GM23338 (cell line): ENCODE measurements at regions not wholly inside any gene's neighbourhood (a gene's known extent, or its start where the extent isn't known, plus 50 kb on each side); places are given as distances from the start of the nearest gene placed in this dataset.

Source experiments
- ATAC-seq: fragments of 200-7000 bp; cut with Tn5 transposase; 3 replicates; pipeline ENCODE4 v1.9.1; 2020
- DNase-seq: peaks from one replicate; pipeline ENCODE4 v3.0.0-alpha.2; 2015; ENCODE audit warnings: low spot score
- H2AFZ ChIP-seq: fragments of 200-600 bp; sonication (generic); 2 replicates; pipeline ENCODE4 v1.8.0; 2016; ENCODE audit warnings: antibody characterized with exemption, mild to moderate bottlenecking, moderate library complexity
- H3F3A ChIP-seq: fragments of 200-600 bp; sonication (generic); replicated peaks from 2 replicates; pipeline ENCODE4 v1.8.0; 2017; ENCODE audit warnings: antibody characterized with exemption, mixed run types, low read depth
- H3K27ac ChIP-seq: fragments of 200-600 bp; sonication (generic); 2 replicates; pipeline ENCODE4 v1.6.1; 2016; ENCODE audit warnings: low read depth
- H3K27me3 ChIP-seq: fragments of 200-600 bp; sonication (generic); 2 replicates; pipeline ENCODE4 v1.8.0; 2016; ENCODE audit warnings: mild to moderate bottlenecking, mixed run types, moderate library complexity; ENCODE audit not compliant: insufficient read depth
- H3K36me3 ChIP-seq: fragments of 200-600 bp; sonication (generic); 2 replicates; pipeline ENCODE4 v1.8.0; 2016; ENCODE audit warnings: mild to moderate bottlenecking; ENCODE audit not compliant: insufficient read depth
- H3K4me1 ChIP-seq: fragments of 200-600 bp; sonication (generic); 2 replicates; pipeline ENCODE4 v1.8.0; 2016; ENCODE audit warnings: mild to moderate bottlenecking, moderate library complexity; ENCODE audit not compliant: insufficient read depth
- H3K4me2 ChIP-seq: fragments of 200-600 bp; sonication (generic); 2 replicates; pipeline ENCODE4 v1.7.1; 2017; ENCODE audit warnings: mixed run types
- H3K4me3 ChIP-seq: fragments of 200-600 bp; sonication (generic); 2 replicates; pipeline ENCODE4 v1.6.1; 2016; ENCODE audit warnings: mixed run types
- H3K79me2 ChIP-seq: fragments of 200-600 bp; sonication (generic); replicated peaks from 2 replicates; pipeline ENCODE4 v1.8.0; 2017; ENCODE audit warnings: mild to moderate bottlenecking; ENCODE audit not compliant: insufficient read depth
- H3K9me2 ChIP-seq: fragments of 200-600 bp; sonication (generic); 2 replicates; pipeline ENCODE4 v1.8.0; 2017; ENCODE audit not compliant: insufficient read depth
- H4K20me1 ChIP-seq: fragments of 200-600 bp; sonication (generic); replicated peaks from 2 replicates; pipeline ENCODE4 v1.8.0; 2017; ENCODE audit warnings: mild to moderate bottlenecking; ENCODE audit not compliant: insufficient read depth
- H3K27ac Mint-ChIP-seq: 2 replicates; pipeline ENCODE4 v1.8.0; 2020; ENCODE audit warnings: inconsistent platforms, mild to moderate bottlenecking, moderate library complexity, mixed read lengths
- H3K27me3 Mint-ChIP-seq: 3 replicates; pipeline ENCODE4 v1.8.0; 2022; ENCODE audit warnings: low read depth, mild to moderate bottlenecking, moderate library complexity, mixed read lengths, inconsistent platforms; ENCODE audit not compliant: insufficient read depth, poor library complexity
- H3K36me3 Mint-ChIP-seq: 3 replicates; pipeline ENCODE4 v1.8.0; 2021; ENCODE audit warnings: low read depth, mild to moderate bottlenecking, inconsistent platforms, moderate library complexity, mixed read lengths
- H3K4me1 Mint-ChIP-seq: 3 replicates; pipeline ENCODE4 v1.8.0; 2020; ENCODE audit warnings: mild to moderate bottlenecking, inconsistent platforms, mixed read lengths
- H3K4me3 Mint-ChIP-seq: 3 replicates; pipeline ENCODE4 v1.8.0; 2021; ENCODE audit warnings: moderate library complexity, mild to moderate bottlenecking, inconsistent platforms, mixed read lengths
- H3K9me3 Mint-ChIP-seq: 3 replicates; pipeline ENCODE4 v1.8.0; 2020; ENCODE audit warnings: moderate library complexity, mild to moderate bottlenecking, inconsistent platforms, mixed read lengths
- EZH2 ChIP-seq: fragments of 200-600 bp; sonication (generic); IDR thresholded peaks from one replicate; pipeline ENCODE4 v1.8.0; 2017; ENCODE audit warnings: antibody characterized with exemption, mild to moderate bottlenecking, low read depth; ENCODE audit not compliant: unreplicated experiment
- EZH2phosphoT487 ChIP-seq: fragments of 200-600 bp; sonication (generic); IDR thresholded peaks from one replicate; pipeline ENCODE4 v1.8.1; 2018; ENCODE audit warnings: antibody characterized with exemption; ENCODE audit not compliant: unreplicated experiment
- JUNB ChIP-seq: IDR thresholded peaks from one replicate; pipeline ENCODE4 v1.6.1; 2016; ENCODE audit warnings: antibody characterized with exemption; ENCODE audit not compliant: unreplicated experiment
- NANOG ChIP-seq: IDR thresholded peaks from 2 replicates; pipeline ENCODE4 v1.6.1; 2016; ENCODE audit warnings: antibody characterized with exemption, borderline replicate concordance
- POLR2AphosphoS5 ChIP-seq: IDR thresholded peaks from 2 replicates; pipeline ENCODE4 v1.6.1; 2016; ENCODE audit warnings: antibody characterized with exemption, low read depth
- STAT1 ChIP-seq: IDR thresholded peaks from one replicate; pipeline ENCODE4 v1.6.1; 2016; ENCODE audit warnings: antibody characterized with exemption; ENCODE audit not compliant: unreplicated experiment
- ZNF331 ChIP-seq: fragments of 250-450 bp; sonication (Bioruptor Pico); IDR thresholded peaks from 2 replicates; pipeline ENCODE4 v1.5.0; 2020; ENCODE audit warnings: low read depth, mild to moderate bottlenecking, moderate library complexity
- TF ChIP-seq, protein P1 (sequence below): IDR thresholded peaks from one replicate; pipeline ENCODE4 v1.6.1; 2018; ENCODE audit warnings: antibody characterized with exemption; ENCODE audit not compliant: unreplicated experiment
- TF ChIP-seq, protein P2 (sequence below): fragments of 250-450 bp; sonication (Bioruptor Pico); IDR thresholded peaks from 2 replicates; pipeline ENCODE4 v1.5.0; 2020; ENCODE audit warnings: mild to moderate bottlenecking, moderate library complexity
- TF ChIP-seq, protein P3 (sequence below), 2 experiments: fragments of 200-600 bp in 1 of 2; sonication (generic) in 1 of 2; conservative IDR thresholded peaks; 2 replicates each; pipeline versions ENCODE4 v1.5.1 to v1.6.1; 2016 to 2017; ENCODE audit warnings: antibody characterized with exemption in 2 of 2, low read depth in 2 of 2, mild to moderate bottlenecking in 2 of 2, moderate library complexity in 1 of 2
- TF ChIP-seq, protein P4 (sequence below): IDR thresholded peaks from 2 replicates; pipeline ENCODE4 v1.6.1; 2016; ENCODE audit warnings: antibody characterized with exemption

DNA sequence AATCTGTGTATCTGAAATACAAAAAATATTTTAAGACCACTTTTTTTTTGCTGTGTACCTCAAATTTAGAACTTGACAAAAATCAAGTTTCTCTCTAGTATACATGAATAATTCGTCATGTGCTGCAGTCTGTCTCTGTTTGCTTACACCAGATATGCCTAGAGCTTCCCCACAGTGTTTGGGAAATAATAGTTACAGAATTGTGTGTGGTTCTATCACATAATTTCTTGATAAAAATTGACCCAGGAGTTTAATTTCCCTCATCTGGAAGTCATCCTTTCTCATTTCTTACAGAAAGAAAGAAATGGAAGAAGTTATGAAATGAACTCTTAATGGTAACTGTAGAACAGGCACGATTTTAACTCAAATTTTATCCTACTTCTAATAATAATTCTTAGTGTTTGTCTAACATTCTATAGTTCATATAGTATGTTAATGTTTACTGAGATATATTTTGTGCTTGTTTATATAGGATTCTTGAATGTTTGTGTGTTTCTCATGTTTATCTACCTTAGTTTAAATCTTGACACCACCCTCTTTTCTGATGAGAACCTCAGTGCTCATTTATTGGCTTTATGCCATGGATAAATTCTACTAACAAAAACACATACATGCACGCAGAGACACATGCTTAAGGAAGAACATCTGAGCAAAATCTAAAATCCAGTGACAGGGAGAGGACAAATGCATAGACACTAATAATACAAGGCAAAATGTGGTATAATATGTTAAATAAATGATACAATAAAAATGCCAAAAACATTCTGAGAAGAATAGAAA lies 61.4 kb upstream of the CTSC start:
- ATAC-seq, result no peak
- Histone ChIP-seq H3K27me3 (no peaks in the 10 kb centered on the region), H3K9me2 (no peaks in the 10 kb centered on the region), H4K20me1 (no peaks in the 10 kb centered on the region), H3F3A (no peaks in the 10 kb centered on the region), H3K4me3 (no peak overlapping the region), H2AFZ (no peak overlapping the region), H3K36me3 (no peaks in the 10 kb centered on the region), H3K27ac (no peak overlapping the region), H3K4me1 (no peaks in the 10 kb centered on the region), H3K79me2 (no peaks in the 10 kb centered on the region), H3K4me2 (no peak overlapping the region)
- no peak overlapping the region for H3K27ac Mint-ChIP-seq
- H3K4me1 Mint-ChIP-seq, result peaks cover 7% of the 10 kb centered on the region; the same call in 2 of the 3 replicates
- no peaks in the 10 kb centered on the region for H3K27me3 Mint-ChIP-seq
- no peaks in the 10 kb centered on the region for H3K9me3 Mint-ChIP-seq
- H3K36me3 Mint-ChIP-seq, result no peaks in the 10 kb centered on the region
- TF ChIP-seq EZH2, result no peak
- TF ChIP-seq EZH2phosphoT487, result no peak
- TF ChIP-seq, protein P1, sequence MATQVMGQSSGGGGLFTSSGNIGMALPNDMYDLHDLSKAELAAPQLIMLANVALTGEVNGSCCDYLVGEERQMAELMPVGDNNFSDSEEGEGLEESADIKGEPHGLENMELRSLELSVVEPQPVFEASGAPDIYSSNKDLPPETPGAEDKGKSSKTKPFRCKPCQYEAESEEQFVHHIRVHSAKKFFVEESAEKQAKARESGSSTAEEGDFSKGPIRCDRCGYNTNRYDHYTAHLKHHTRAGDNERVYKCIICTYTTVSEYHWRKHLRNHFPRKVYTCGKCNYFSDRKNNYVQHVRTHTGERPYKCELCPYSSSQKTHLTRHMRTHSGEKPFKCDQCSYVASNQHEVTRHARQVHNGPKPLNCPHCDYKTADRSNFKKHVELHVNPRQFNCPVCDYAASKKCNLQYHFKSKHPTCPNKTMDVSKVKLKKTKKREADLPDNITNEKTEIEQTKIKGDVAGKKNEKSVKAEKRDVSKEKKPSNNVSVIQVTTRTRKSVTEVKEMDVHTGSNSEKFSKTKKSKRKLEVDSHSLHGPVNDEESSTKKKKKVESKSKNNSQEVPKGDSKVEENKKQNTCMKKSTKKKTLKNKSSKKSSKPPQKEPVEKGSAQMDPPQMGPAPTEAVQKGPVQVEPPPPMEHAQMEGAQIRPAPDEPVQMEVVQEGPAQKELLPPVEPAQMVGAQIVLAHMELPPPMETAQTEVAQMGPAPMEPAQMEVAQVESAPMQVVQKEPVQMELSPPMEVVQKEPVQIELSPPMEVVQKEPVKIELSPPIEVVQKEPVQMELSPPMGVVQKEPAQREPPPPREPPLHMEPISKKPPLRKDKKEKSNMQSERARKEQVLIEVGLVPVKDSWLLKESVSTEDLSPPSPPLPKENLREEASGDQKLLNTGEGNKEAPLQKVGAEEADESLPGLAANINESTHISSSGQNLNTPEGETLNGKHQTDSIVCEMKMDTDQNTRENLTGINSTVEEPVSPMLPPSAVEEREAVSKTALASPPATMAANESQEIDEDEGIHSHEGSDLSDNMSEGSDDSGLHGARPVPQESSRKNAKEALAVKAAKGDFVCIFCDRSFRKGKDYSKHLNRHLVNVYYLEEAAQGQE, result no peak
- no peak for TF ChIP-seq ZNF331
- TF ChIP-seq STAT1, result no peak
- no peak for TF ChIP-seq NANOG
- TF ChIP-seq POLR2AphosphoS5, result no peak
- TF ChIP-seq, protein P2, sequence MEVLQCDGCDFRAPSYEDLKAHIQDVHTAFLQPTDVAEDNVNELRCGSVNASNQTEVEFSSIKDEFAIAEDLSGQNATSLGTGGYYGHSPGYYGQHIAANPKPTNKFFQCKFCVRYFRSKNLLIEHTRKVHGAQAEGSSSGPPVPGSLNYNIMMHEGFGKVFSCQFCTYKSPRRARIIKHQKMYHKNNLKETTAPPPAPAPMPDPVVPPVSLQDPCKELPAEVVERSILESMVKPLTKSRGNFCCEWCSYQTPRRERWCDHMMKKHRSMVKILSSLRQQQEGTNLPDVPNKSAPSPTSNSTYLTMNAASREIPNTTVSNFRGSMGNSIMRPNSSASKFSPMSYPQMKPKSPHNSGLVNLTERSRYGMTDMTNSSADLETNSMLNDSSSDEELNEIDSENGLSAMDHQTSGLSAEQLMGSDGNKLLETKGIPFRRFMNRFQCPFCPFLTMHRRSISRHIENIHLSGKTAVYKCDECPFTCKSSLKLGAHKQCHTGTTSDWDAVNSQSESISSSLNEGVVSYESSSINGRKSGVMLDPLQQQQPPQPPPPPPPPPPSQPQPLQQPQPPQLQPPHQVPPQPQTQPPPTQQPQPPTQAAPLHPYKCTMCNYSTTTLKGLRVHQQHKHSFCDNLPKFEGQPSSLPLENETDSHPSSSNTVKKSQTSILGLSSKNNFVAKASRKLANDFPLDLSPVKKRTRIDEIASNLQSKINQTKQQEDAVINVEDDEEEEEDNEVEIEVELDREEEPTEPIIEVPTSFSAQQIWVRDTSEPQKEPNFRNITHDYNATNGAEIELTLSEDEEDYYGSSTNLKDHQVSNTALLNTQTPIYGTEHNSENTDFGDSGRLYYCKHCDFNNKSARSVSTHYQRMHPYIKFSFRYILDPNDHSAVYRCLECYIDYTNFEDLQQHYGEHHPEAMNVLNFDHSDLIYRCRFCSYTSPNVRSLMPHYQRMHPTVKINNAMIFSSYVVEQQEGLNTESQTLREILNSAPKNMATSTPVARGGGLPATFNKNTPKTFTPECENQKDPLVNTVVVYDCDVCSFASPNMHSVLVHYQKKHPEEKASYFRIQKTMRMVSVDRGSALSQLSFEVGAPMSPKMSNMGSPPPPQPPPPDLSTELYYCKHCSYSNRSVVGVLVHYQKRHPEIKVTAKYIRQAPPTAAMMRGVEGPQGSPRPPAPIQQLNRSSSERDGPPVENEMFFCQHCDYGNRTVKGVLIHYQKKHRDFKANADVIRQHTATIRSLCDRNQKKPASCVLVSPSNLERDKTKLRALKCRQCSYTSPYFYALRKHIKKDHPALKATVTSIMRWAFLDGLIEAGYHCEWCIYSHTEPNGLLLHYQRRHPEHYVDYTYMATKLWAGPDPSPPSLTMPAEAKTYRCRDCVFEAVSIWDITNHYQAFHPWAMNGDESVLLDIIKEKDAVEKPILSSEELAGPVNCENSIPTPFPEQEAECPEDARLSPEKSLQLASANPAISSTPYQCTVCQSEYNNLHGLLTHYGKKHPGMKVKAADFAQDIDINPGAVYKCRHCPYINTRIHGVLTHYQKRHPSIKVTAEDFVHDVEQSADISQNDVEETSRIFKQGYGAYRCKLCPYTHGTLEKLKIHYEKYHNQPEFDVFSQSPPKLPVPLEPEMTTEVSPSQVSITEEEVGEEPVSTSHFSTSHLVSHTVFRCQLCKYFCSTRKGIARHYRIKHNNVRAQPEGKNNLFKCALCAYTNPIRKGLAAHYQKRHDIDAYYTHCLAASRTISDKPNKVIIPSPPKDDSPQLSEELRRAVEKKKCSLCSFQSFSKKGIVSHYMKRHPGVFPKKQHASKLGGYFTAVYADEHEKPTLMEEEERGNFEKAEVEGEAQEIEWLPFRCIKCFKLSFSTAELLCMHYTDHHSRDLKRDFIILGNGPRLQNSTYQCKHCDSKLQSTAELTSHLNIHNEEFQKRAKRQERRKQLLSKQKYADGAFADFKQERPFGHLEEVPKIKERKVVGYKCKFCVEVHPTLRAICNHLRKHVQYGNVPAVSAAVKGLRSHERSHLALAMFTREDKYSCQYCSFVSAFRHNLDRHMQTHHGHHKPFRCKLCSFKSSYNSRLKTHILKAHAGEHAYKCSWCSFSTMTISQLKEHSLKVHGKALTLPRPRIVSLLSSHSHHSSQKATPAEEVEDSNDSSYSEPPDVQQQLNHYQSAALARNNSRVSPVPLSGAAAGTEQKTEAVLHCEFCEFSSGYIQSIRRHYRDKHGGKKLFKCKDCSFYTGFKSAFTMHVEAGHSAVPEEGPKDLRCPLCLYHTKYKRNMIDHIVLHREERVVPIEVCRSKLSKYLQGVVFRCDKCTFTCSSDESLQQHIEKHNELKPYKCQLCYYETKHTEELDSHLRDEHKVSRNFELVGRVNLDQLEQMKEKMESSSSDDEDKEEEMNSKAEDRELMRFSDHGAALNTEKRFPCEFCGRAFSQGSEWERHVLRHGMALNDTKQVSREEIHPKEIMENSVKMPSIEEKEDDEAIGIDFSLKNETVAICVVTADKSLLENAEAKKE (CRISPR knock-in tag), result no peak
- TF ChIP-seq, protein P3, sequence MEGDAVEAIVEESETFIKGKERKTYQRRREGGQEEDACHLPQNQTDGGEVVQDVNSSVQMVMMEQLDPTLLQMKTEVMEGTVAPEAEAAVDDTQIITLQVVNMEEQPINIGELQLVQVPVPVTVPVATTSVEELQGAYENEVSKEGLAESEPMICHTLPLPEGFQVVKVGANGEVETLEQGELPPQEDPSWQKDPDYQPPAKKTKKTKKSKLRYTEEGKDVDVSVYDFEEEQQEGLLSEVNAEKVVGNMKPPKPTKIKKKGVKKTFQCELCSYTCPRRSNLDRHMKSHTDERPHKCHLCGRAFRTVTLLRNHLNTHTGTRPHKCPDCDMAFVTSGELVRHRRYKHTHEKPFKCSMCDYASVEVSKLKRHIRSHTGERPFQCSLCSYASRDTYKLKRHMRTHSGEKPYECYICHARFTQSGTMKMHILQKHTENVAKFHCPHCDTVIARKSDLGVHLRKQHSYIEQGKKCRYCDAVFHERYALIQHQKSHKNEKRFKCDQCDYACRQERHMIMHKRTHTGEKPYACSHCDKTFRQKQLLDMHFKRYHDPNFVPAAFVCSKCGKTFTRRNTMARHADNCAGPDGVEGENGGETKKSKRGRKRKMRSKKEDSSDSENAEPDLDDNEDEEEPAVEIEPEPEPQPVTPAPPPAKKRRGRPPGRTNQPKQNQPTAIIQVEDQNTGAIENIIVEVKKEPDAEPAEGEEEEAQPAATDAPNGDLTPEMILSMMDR (conservative IDR thresholded peaks at IDR 0.05; ENCODE audit: low read depth in 2 of 2), result no peak
- TF ChIP-seq, protein P4, sequence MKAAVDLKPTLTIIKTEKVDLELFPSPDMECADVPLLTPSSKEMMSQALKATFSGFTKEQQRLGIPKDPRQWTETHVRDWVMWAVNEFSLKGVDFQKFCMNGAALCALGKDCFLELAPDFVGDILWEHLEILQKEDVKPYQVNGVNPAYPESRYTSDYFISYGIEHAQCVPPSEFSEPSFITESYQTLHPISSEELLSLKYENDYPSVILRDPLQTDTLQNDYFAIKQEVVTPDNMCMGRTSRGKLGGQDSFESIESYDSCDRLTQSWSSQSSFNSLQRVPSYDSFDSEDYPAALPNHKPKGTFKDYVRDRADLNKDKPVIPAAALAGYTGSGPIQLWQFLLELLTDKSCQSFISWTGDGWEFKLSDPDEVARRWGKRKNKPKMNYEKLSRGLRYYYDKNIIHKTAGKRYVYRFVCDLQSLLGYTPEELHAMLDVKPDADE, result no peak
- no peak for TF ChIP-seq JUNB
- no peak overlapping the region for H3K4me3 Mint-ChIP-seq
- DNase-seq, result no peak
